Prostate gland (tissue), 2 donors: ENCODE measurements at regions not wholly inside any gene's neighbourhood (a gene's known extent, or its start where the extent isn't known, plus 50 kb on each side); places are given as distances from the start of the nearest gene placed in this dataset.

ENCODE experiments used
- DNase-seq: peaks from one replicate; pipeline ENCODE4 v3.0.0-alpha.2; 2019; ENCODE audit warnings: low spot score
- H3K27ac ChIP-seq, 2 donors: fragments of 200-600 bp; sonication (generic); 2 replicates each; pipeline ENCODE4 v1.5.1; 2017 to 2019
- H3K27me3 ChIP-seq: fragments of 200-600 bp; sonication (generic); replicated peaks from 2 replicates; pipeline ENCODE4 v1.5.1; 2019; ENCODE audit not compliant: insufficient read depth
- H3K36me3 ChIP-seq, 2 donors: fragments of 200-600 bp; sonication (generic); 1 replicate in 1 of 2; 2 replicates in 1 of 2; pipeline versions ENCODE4 v1.5.1 to v1.8.1; 2017 to 2019
- H3K4me1 ChIP-seq: fragments of 200-600 bp; sonication (generic); replicated peaks from 2 replicates; pipeline ENCODE4 v1.5.1; 2019
- H3K4me3 ChIP-seq, 2 donors: fragments of 200-600 bp; sonication (generic); 2 replicates each; pipeline ENCODE4 v1.5.1; 2017 to 2019
- H3K9me3 ChIP-seq: fragments of 200-600 bp; sonication (generic); 2 replicates; pipeline ENCODE4 v1.5.1; 2017
- CTCF ChIP-seq, 4 experiments: fragments of 200-600 bp in 2 of 4; fragments of 450-650 bp in 2 of 4; sonication (generic) in 2 of 4; IDR thresholded peaks; 1 replicate in 3 of 4; 2 replicates in 1 of 4; pipeline ENCODE4 v1.5.1; 2016 to 2019; ENCODE audit warnings: antibody characterized with exemption in 4 of 4, mild to moderate bottlenecking in 2 of 4, moderate library complexity in 2 of 4
- POLR2A ChIP-seq: fragments of 450-650 bp; IDR thresholded peaks from one replicate; pipeline ENCODE4 v1.6.1; 2016; ENCODE audit warnings: antibody characterized with exemption, mild to moderate bottlenecking
- POLR2AphosphoS5 ChIP-seq: sonication (generic); formaldehyde crosslinking; IDR thresholded peaks from one replicate; pipeline ENCODE4 v1.6.1; 2017; ENCODE audit warnings: antibody characterized with exemption
- WGBS: methylation state at CpG from one replicate; pipeline ENCODE4 v1.1.5; 2018; 5-methylcytosine and 5-hydroxymethylcytosine counted together
- intact Hi-C: fragments of 100-400 bp; cut with DNase I; formaldehyde crosslinking; loops from one replicate; pipeline ENCODE4 v1.14.2; 2022

DNA sequence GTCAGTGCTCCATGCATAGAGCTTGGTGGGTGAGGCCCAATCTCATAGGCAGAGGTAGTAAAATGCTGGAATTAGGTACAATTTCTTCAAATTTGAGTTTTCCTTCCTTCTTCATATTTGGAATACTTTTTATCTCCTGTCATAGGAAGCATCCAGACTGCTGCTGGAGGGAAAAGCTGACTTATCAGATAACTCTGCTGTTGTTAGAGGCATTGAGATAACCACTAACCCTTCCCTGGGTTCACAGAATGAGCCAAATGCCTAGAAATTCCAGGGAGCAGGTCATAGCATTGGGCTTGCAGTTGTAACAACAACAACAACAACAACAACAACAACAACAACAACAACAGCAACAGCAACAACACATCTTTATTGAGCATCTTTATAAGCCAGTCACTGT, 332.7 kb downstream of the PDCD6IP start:
- H3K4me1 ChIP-seq = no peaks in the 10 kb centered on the region
- H3K27me3 ChIP-seq = no peaks in the 10 kb centered on the region
- DNase-seq = no peak
- H3K27ac ChIP-seq = no peak overlapping the region
- TF ChIP-seq POLR2A = no peak
- TF ChIP-seq CTCF (IDR thresholded peaks at IDR 0.05) = no peak
- no peak for TF ChIP-seq POLR2AphosphoS5
- intact Hi-C loops = no loop called here
- no peaks in the 10 kb centered on the region for H3K9me3 ChIP-seq
- H3K4me3 ChIP-seq = no peak overlapping the region
- no peaks in the 10 kb centered on the region for H3K36me3 ChIP-seq

GRCh38 chr3:34132069-34132692, 333.8 kb downstream of the PDCD6IP start:
- H3K27ac ChIP-seq = no peak overlapping the region
- no peak for DNase-seq
- intact Hi-C loops = no loop called here
- H3K4me1 ChIP-seq = no peaks in the 10 kb centered on the region
- no peak overlapping the region for H3K4me3 ChIP-seq
- no peaks in the 10 kb centered on the region for H3K27me3 ChIP-seq
- no peaks in the 10 kb centered on the region for H3K36me3 ChIP-seq
- WGBS = 40% methylated on average over 2 of the region's 2 CpGs
- H3K9me3 ChIP-seq = no peaks in the 10 kb centered on the region
- TF ChIP-seq CTCF (IDR thresholded peaks at IDR 0.05) (no peak), POLR2A (no peak), POLR2AphosphoS5 (no peak)

DNA sequence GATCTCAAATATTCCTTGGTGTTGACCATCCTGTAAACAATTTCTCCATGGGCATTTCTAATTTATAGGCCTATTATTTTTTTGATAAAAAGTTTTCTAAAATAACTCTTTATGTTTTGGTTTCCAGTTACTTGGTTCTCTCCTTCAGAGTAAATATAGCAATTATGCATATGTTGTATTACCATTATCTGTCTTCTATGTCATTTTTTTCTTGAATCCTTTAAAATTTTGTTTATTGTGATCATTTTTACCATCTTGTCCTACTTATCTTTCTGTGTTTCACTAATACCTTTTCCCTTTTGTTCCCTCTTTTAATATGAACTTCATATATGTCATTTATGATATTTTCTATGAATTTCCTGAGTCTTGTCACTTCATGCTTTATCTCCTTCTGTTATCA, 341.1 kb downstream of the PDCD6IP start:
- Histone ChIP-seq H3K4me3 (no peak overlapping the region), H3K27ac (no peak overlapping the region), H3K27me3 (no peaks in the 10 kb centered on the region), H3K4me1 (no peaks in the 10 kb centered on the region), H3K36me3 (no peaks in the 10 kb centered on the region), H3K9me3 (no peaks in the 10 kb centered on the region)
- DNase-seq = no peak
- intact Hi-C loops = no loop called here
- TF ChIP-seq POLR2A (no peak), POLR2AphosphoS5 (no peak), CTCF (IDR thresholded peaks at IDR 0.05) (no peak)

GRCh38 chr3:34140616-34141015, 342.2 kb downstream of the PDCD6IP start:
- Histone ChIP-seq H3K27me3 (no peaks in the 10 kb centered on the region), H3K4me3 (no peak overlapping the region), H3K4me1 (no peaks in the 10 kb centered on the region), H3K27ac (no peak overlapping the region), H3K9me3 (no peaks in the 10 kb centered on the region), H3K36me3 (no peaks in the 10 kb centered on the region)
- intact Hi-C loops = no loop called here
- WGBS = 81% methylated on average over 1 of the region's 1 CpG
- no peak for TF ChIP-seq POLR2A
- TF ChIP-seq POLR2AphosphoS5 = no peak
- TF ChIP-seq CTCF (IDR thresholded peaks at IDR 0.05) = no peak
- DNase-seq = no peak

DNA sequence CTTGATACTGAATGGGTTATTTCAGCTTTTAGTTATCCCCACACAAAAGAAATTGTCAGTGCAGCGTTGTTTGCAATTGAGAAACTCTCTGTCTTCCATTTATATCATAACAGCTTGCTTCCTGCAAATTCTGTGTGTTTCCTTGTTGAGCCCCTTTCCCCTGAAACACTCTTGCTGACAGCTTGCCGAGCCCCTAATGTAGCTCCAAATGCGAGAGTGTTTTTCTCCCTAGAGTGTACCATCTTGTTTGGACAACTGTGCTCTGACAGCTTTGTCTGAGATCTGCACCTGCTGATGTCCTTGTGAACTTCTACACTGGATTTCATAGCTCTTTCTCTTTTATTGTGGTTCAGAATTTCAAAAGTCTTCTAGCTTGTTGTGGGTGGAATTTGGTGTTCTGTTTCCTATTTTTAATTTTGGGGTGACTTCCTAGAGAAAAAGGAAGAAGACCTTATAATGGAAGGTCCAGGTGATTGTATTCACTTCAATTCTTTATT, 343.5 kb downstream of the PDCD6IP start:
- DNase-seq = no peak
- intact Hi-C loops = no loop called here
- 89% methylated on average over 3 of the region's 3 CpGs for WGBS
- H3K4me1 ChIP-seq = no peaks in the 10 kb centered on the region
- TF ChIP-seq CTCF (IDR thresholded peaks at IDR 0.05) = no peak
- no peak for TF ChIP-seq POLR2A
- no peak for TF ChIP-seq POLR2AphosphoS5
- no peaks in the 10 kb centered on the region for H3K27me3 ChIP-seq
- H3K27ac ChIP-seq = no peak overlapping the region
- H3K9me3 ChIP-seq = no peaks in the 10 kb centered on the region
- H3K4me3 ChIP-seq = no peak overlapping the region
- no peaks in the 10 kb centered on the region for H3K36me3 ChIP-seq
